T47D (cell line): ENCODE measurements at regions not wholly inside any gene's neighbourhood (a gene's known extent, or its start where the extent isn't known, plus 50 kb on each side); places are given as distances from the start of the nearest gene placed in this dataset.

ENCODE experiments used
- DNase-seq, 2 experiments: peaks; one replicate each; pipeline versions ENCODE4 v3.0.0 to v3.0.0-alpha.2; 2011 to 2012; ENCODE audit warnings: low read depth in 1 of 2, low spot score in 1 of 2
- JUND ChIP-seq: IDR thresholded peaks from 2 replicates; pipeline ENCODE4 v1.6.1; 2012; ENCODE audit warnings: low read depth
- in situ Hi-C: cut with HindIII; loops from 2 replicates; pipeline ENCODE4 v1.10.0; 2016; ENCODE audit warnings: low sequenced_read_pairs, low pct_unique_long_range_greater_than_20kb

- in situ Hi-C loops = no loop called here
- no peak for DNase-seq
- no peak for TF ChIP-seq JUND
Measured at GRCh38 chr14:85960756-85961155, 430.8 kb downstream of the FLRT2 start.

- no peak for TF ChIP-seq JUND
- in situ Hi-C loops = no loop called here
- DNase-seq = no peak
Measured at GRCh38 chr14:85959063-85959462, 429.1 kb downstream of the FLRT2 start.

- in situ Hi-C loops = no loop called here
- TF ChIP-seq JUND = no peak
- DNase-seq = no peak
Measured at GRCh38 chr14:85958069-85958468, 428.1 kb downstream of the FLRT2 start.

GRCh38 chr14:85953265-85953664 is 423.3 kb downstream of the FLRT2 start:
- no peak for DNase-seq
- TF ChIP-seq JUND = no peak
- in situ Hi-C loops = no loop called here

GRCh38 chr14:85948153-85948552 is 418.2 kb downstream of the FLRT2 start:
- in situ Hi-C loops = no loop called here
- no peak for TF ChIP-seq JUND
- DNase-seq = no peak

- in situ Hi-C loops = no loop called here
- DNase-seq = no peak
- TF ChIP-seq JUND = no peak
Measured at GRCh38 chr14:85947461-85948139, 417.7 kb downstream of the FLRT2 start.

- in situ Hi-C loops = no loop called here
- TF ChIP-seq JUND = no peak
- no peak for DNase-seq
Measured at GRCh38 chr14:85943192-85943591, 413.2 kb downstream of the FLRT2 start.

GRCh38 chr14:85934886-85935254 is 404.9 kb downstream of the FLRT2 start:
- in situ Hi-C loops = no loop called here
- no peak for DNase-seq
- TF ChIP-seq JUND = no peak

- in situ Hi-C loops = no loop called here
- no peak for TF ChIP-seq JUND
- peak; percentile 7 to 55 for DNase-seq
Measured at GRCh38 chr14:85934123-85934885, 404.4 kb downstream of the FLRT2 start.

GRCh38 chr14:85921241-85921640 is 391.3 kb downstream of the FLRT2 start:
- no peak for TF ChIP-seq JUND
- DNase-seq = no peak
- in situ Hi-C loops = no loop called here

GRCh38 chr14:85917716-85918115 is 387.8 kb downstream of the FLRT2 start:
- TF ChIP-seq JUND = no peak
- in situ Hi-C loops = no loop called here
- DNase-seq = no peak

GRCh38 chr14:85915711-85916110 is 385.8 kb downstream of the FLRT2 start:
- in situ Hi-C loops = no loop called here
- no peak for TF ChIP-seq JUND
- DNase-seq = no peak

- in situ Hi-C loops = no loop called here
- no peak for DNase-seq
Measured at GRCh38 chr14:85912141-85912540, 382.2 kb downstream of the FLRT2 start.

More at GRCh38 chr14:85912141-85912540, 382.2 kb downstream of the FLRT2 start:
- no peak for TF ChIP-seq JUND
